ENCODE measurements at regions not wholly inside any gene's neighbourhood (a gene's known extent, or its start where the extent isn't known, plus 50 kb on each side); places are given as distances from the start of the nearest gene placed in this dataset.
"Not testable (repeated sequence)": the region's sequence is repeated elsewhere in the genome, so short reads cannot be mapped to it uniquely, and the experiment has no call there.

- not testable (repeated sequence) for H3K4me3 ChIP-seq (ENCODE audit: low read depth in 1 of 2, low read length in 2 of 2); H3K4me1 ChIP-seq (ENCODE audit: control insufficient read depth in 1 of 2, insufficient read depth in 2 of 2, low read length in 2 of 2); H3K9me3 ChIP-seq (ENCODE audit: control insufficient read depth in 1 of 2, low read length in 2 of 2); H3K27ac ChIP-seq (ENCODE audit: low read length); H3K36me3 ChIP-seq (ENCODE audit: control insufficient read depth in 1 of 2, insufficient read depth in 2 of 2, low read length in 2 of 2); H3K27me3 ChIP-seq (ENCODE audit: low read depth, low read length)
Observed at GRCh38 chr7:142477801-142478200, 219.9 kb upstream of the PRSS58 start.

GRCh38 chr7:142477079-142477651 lies 219.3 kb upstream of the PRSS58 start:
- Histone ChIP-seq H3K4me1 (ENCODE audit: control insufficient read depth in 1 of 2, insufficient read depth in 2 of 2, low read length in 2 of 2) (peaks cover 0 to 5% of the 10 kb centered on the region in 2 donors), H3K9me3 (ENCODE audit: control insufficient read depth in 1 of 2, low read length in 2 of 2) (no peaks in the 10 kb centered on the region), H3K27ac (ENCODE audit: low read length) (no peak overlapping the region), H3K4me3 (ENCODE audit: low read depth in 1 of 2, low read length in 2 of 2) (no peak overlapping the region), H3K36me3 (ENCODE audit: control insufficient read depth in 1 of 2, insufficient read depth in 2 of 2, low read length in 2 of 2) (no peaks in the 10 kb centered on the region), H3K27me3 (ENCODE audit: low read depth, low read length) (no peaks in the 10 kb centered on the region)

- Histone ChIP-seq H3K27ac (ENCODE audit: low read length) (no peak overlapping the region), H3K4me3 (ENCODE audit: low read depth in 1 of 2, low read length in 2 of 2) (no peak overlapping the region), H3K27me3 (ENCODE audit: low read depth, low read length) (no peaks in the 10 kb centered on the region), H3K36me3 (ENCODE audit: control insufficient read depth in 1 of 2, insufficient read depth in 2 of 2, low read length in 2 of 2) (no peaks in the 10 kb centered on the region), H3K9me3 (ENCODE audit: control insufficient read depth in 1 of 2, low read length in 2 of 2) (no peaks in the 10 kb centered on the region), H3K4me1 (ENCODE audit: control insufficient read depth in 1 of 2, insufficient read depth in 2 of 2, low read length in 2 of 2) (peaks cover 0 to 5% of the 10 kb centered on the region in 2 donors)
Observed at GRCh38 chr7:142476077-142476476, 218.2 kb upstream of the PRSS58 start.

- Histone ChIP-seq H3K27me3 (ENCODE audit: low read depth, low read length) (no peaks in the 10 kb centered on the region), H3K4me3 (ENCODE audit: low read depth in 1 of 2, low read length in 2 of 2) (no peak overlapping the region), H3K9me3 (ENCODE audit: control insufficient read depth in 1 of 2, low read length in 2 of 2) (no peaks in the 10 kb centered on the region), H3K27ac (ENCODE audit: low read length) (no peak overlapping the region), H3K4me1 (ENCODE audit: control insufficient read depth in 1 of 2, insufficient read depth in 2 of 2, low read length in 2 of 2) (no peaks in the 10 kb centered on the region), H3K36me3 (ENCODE audit: control insufficient read depth in 1 of 2, insufficient read depth in 2 of 2, low read length in 2 of 2) (no peaks in the 10 kb centered on the region)
Observed at GRCh38 chr7:142471820-142472219, 214.0 kb upstream of the PRSS58 start.

GRCh38 chr7:142470544-142470830 lies 212.6 kb upstream of the PRSS58 start:
- H3K27me3 ChIP-seq (ENCODE audit: low read depth, low read length), result no peaks in the 10 kb centered on the region
- H3K4me1 ChIP-seq (ENCODE audit: control insufficient read depth in 1 of 2, insufficient read depth in 2 of 2, low read length in 2 of 2), result no peaks in the 10 kb centered on the region
- no peak overlapping the region for H3K4me3 ChIP-seq (ENCODE audit: low read depth in 1 of 2, low read length in 2 of 2)
- H3K9me3 ChIP-seq (ENCODE audit: control insufficient read depth in 1 of 2, low read length in 2 of 2), result no peaks in the 10 kb centered on the region
- H3K27ac ChIP-seq (ENCODE audit: low read length), result no peak overlapping the region
- no peaks in the 10 kb centered on the region for H3K36me3 ChIP-seq (ENCODE audit: control insufficient read depth in 1 of 2, insufficient read depth in 2 of 2, low read length in 2 of 2)

- Histone ChIP-seq H3K4me3 (ENCODE audit: low read depth in 1 of 2, low read length in 2 of 2) (no peak overlapping the region), H3K9me3 (ENCODE audit: control insufficient read depth in 1 of 2, low read length in 2 of 2) (no peaks in the 10 kb centered on the region), H3K27me3 (ENCODE audit: low read depth, low read length) (no peaks in the 10 kb centered on the region), H3K36me3 (ENCODE audit: control insufficient read depth in 1 of 2, insufficient read depth in 2 of 2, low read length in 2 of 2) (no peaks in the 10 kb centered on the region), H3K4me1 (ENCODE audit: control insufficient read depth in 1 of 2, insufficient read depth in 2 of 2, low read length in 2 of 2) (no peaks in the 10 kb centered on the region), H3K27ac (ENCODE audit: low read length) (no peak overlapping the region)
Observed at GRCh38 chr7:142469696-142470543, 212.1 kb upstream of the PRSS58 start.

GRCh38 chr7:142468871-142469665 lies 211.2 kb upstream of the PRSS58 start:
- Histone ChIP-seq H3K27ac (ENCODE audit: low read length) (no peak overlapping the region), H3K36me3 (ENCODE audit: control insufficient read depth in 1 of 2, insufficient read depth in 2 of 2, low read length in 2 of 2) (no peaks in the 10 kb centered on the region), H3K4me1 (ENCODE audit: control insufficient read depth in 1 of 2, insufficient read depth in 2 of 2, low read length in 2 of 2) (no peaks in the 10 kb centered on the region), H3K9me3 (ENCODE audit: control insufficient read depth in 1 of 2, low read length in 2 of 2) (no peaks in the 10 kb centered on the region), H3K4me3 (ENCODE audit: low read depth in 1 of 2, low read length in 2 of 2) (no peak overlapping the region), H3K27me3 (ENCODE audit: low read depth, low read length) (no peaks in the 10 kb centered on the region)

- not testable (repeated sequence) for H3K9me3 ChIP-seq (ENCODE audit: control insufficient read depth in 1 of 2, low read length in 2 of 2); H3K27ac ChIP-seq (ENCODE audit: low read length); H3K36me3 ChIP-seq (ENCODE audit: control insufficient read depth in 1 of 2, insufficient read depth in 2 of 2, low read length in 2 of 2); H3K4me3 ChIP-seq (ENCODE audit: low read depth in 1 of 2, low read length in 2 of 2); H3K4me1 ChIP-seq (ENCODE audit: control insufficient read depth in 1 of 2, insufficient read depth in 2 of 2, low read length in 2 of 2); H3K27me3 ChIP-seq (ENCODE audit: low read depth, low read length)
Observed at GRCh38 chr7:142467056-142467655, 209.3 kb upstream of the PRSS58 start.

GRCh38 chr7:142463401-142463850 lies 205.6 kb upstream of the PRSS58 start:
- Histone ChIP-seq H3K36me3 (ENCODE audit: control insufficient read depth in 1 of 2, insufficient read depth in 2 of 2, low read length in 2 of 2) (no peaks in the 10 kb centered on the region), H3K9me3 (ENCODE audit: control insufficient read depth in 1 of 2, low read length in 2 of 2) (no peaks in the 10 kb centered on the region), H3K27me3 (ENCODE audit: low read depth, low read length) (no peaks in the 10 kb centered on the region), H3K27ac (ENCODE audit: low read length) (no peak overlapping the region), H3K4me1 (ENCODE audit: control insufficient read depth in 1 of 2, insufficient read depth in 2 of 2, low read length in 2 of 2) (no peaks in the 10 kb centered on the region), H3K4me3 (ENCODE audit: low read depth in 1 of 2, low read length in 2 of 2) (no peak overlapping the region)

- no peak overlapping the region for H3K27ac ChIP-seq (ENCODE audit: low read length)
- H3K27me3 ChIP-seq (ENCODE audit: low read depth, low read length), result no peaks in the 10 kb centered on the region
- H3K9me3 ChIP-seq (ENCODE audit: control insufficient read depth in 1 of 2, low read length in 2 of 2), result no peaks in the 10 kb centered on the region
- no peaks in the 10 kb centered on the region for H3K4me1 ChIP-seq (ENCODE audit: control insufficient read depth in 1 of 2, insufficient read depth in 2 of 2, low read length in 2 of 2)
- H3K36me3 ChIP-seq (ENCODE audit: control insufficient read depth in 1 of 2, insufficient read depth in 2 of 2, low read length in 2 of 2), result no peaks in the 10 kb centered on the region
- H3K4me3 ChIP-seq (ENCODE audit: low read depth in 1 of 2, low read length in 2 of 2), result no peak overlapping the region
Observed at GRCh38 chr7:142461437-142461836, 203.6 kb upstream of the PRSS58 start.

- H3K27me3 ChIP-seq (ENCODE audit: low read depth, low read length), result no peaks in the 10 kb centered on the region
- no peaks in the 10 kb centered on the region for H3K4me1 ChIP-seq (ENCODE audit: control insufficient read depth in 1 of 2, insufficient read depth in 2 of 2, low read length in 2 of 2)
- H3K27ac ChIP-seq (ENCODE audit: low read length), result no peak overlapping the region
- H3K4me3 ChIP-seq (ENCODE audit: low read depth in 1 of 2, low read length in 2 of 2), result no peak overlapping the region
- no peaks in the 10 kb centered on the region for H3K36me3 ChIP-seq (ENCODE audit: control insufficient read depth in 1 of 2, insufficient read depth in 2 of 2, low read length in 2 of 2)
- H3K9me3 ChIP-seq (ENCODE audit: control insufficient read depth in 1 of 2, low read length in 2 of 2), result no peaks in the 10 kb centered on the region
Observed at GRCh38 chr7:142460402-142461117, 202.7 kb upstream of the PRSS58 start.

Data from muscle layer of duodenum (tissue), 2 donors.